Uterus (tissue), 2 donors: ENCODE measurements at regions not wholly inside any gene's neighbourhood (a gene's known extent, or its start where the extent isn't known, plus 50 kb on each side); places are given as distances from the start of the nearest gene placed in this dataset.

Experiments used
- CTCF ChIP-seq, 4 experiments: fragments of 200-600 bp in 2 of 4; fragments of 450-650 bp in 2 of 4; sonication (generic) in 2 of 4; IDR thresholded peaks; one replicate each; pipeline ENCODE4 v1.5.1; 2016 to 2019; ENCODE audit warnings: antibody characterized with exemption in 4 of 4, mild to moderate bottlenecking in 2 of 4, moderate library complexity in 1 of 4
- POLR2A ChIP-seq, 2 donors: fragments of 450-650 bp; IDR thresholded peaks; one replicate each; pipeline ENCODE4 v1.6.1; 2016; ENCODE audit warnings: antibody characterized with exemption in 2 of 2, mild to moderate bottlenecking in 1 of 2, moderate library complexity in 1 of 2

- no peak for TF ChIP-seq CTCF (IDR thresholded peaks at IDR 0.05)
- TF ChIP-seq POLR2A (IDR thresholded peaks at IDR 0.05) = no peak
Observed at GRCh38 chr2:129713337-129713736, 266.1 kb upstream of the RAB6C start.
